ENCODE measurements at regions not wholly inside any gene's neighbourhood (a gene's known extent, or its start where the extent isn't known, plus 50 kb on each side); places are given as distances from the start of the nearest gene placed in this dataset.

DNA sequence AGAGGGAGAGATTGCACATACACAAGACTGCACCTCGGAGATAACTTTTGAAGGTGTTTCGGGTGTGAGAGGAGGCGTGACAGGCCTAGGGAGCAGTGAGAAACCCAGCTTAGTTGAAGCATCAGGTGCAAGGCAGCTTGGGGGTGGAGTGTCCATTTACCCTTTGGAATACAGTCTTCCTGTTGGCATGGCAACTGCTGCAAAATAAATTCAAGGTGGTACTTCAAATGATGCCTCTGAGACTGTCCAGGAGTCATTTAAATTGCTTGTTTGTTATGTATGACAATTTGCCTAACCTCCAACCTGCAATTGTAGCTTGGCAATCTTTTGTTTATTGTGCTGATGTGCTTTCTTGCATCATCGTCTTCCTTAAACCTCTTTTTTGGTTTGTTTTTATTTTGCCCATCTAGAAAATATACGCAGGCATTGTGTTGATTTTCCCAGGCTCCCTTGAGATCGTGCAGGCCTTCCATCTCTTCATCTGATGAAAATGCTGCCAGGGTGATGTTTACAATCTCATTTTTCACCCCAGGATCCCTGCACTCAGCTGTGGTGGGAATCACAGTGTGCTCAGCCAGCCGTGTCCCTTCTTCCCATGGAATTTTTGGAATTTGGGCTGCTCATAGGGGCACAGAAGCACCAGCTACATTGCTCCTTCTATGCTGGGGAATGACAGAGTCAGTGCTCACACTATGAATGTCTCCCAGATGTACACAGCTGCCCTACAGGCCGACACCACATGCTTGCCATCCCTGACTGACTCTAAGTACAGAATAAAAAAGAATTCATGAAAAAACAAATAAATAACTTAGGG, 583.1 kb upstream of the CFAP20DC start:
- H3K36me3 ChIP-seq (ENCODE audit: control insufficient read depth in 2 of 2, insufficient read depth in 2 of 2, low read length in 1 of 2), result no peaks in the 10 kb centered on the region
- no peak overlapping the region for H3K9ac ChIP-seq (ENCODE audit: control insufficient read depth, insufficient read depth, low read length)
- no peak for ATAC-seq

More for the DNA sequence above, 583.1 kb upstream of the CFAP20DC start:
- CTCF ChIA-PET, result no interaction called here
- SMC1A ChIA-PET (ENCODE audit: uncharacterized antibody, unreplicated experiment), result no interaction called here
- H3K27me3 ChIP-seq (replicated peaks in 1 of 2; ENCODE audit: control insufficient read depth in 2 of 2, insufficient read depth in 2 of 2, low read length in 1 of 2), result no peaks in the 10 kb centered on the region
- FAIRE-seq (no peak), DNase-seq (ENCODE audit: low read depth, low spot score) (no peak)
- RAD21 ChIA-PET (ENCODE audit: unreplicated experiment), result no interaction called here
- no peak overlapping the region for H3K27ac ChIP-seq (ENCODE audit: control insufficient read depth, insufficient read depth)
- WGBS (ENCODE audit: insufficient coverage, insufficient replicate concordance, low lambda C conversion rate, missing lambda C conversion rate), result 24% methylated on average over 8 of the region's 8 CpGs
- no peaks in the 10 kb centered on the region for H3K4me1 ChIP-seq (ENCODE audit: control insufficient read depth, insufficient read depth, low read length)
- POLR2A ChIA-PET, result no interaction called here
- in situ Hi-C loops (cut with MboI), result no loop called here
- no peak overlapping the region for H2AFZ ChIP-seq (ENCODE audit: control insufficient read depth, low read depth, low read length)
- no peaks in the 10 kb centered on the region for H3K79me2 ChIP-seq (ENCODE audit: control insufficient read depth, insufficient read depth, low read length)
- BruUV-seq (replicated peaks), result no TSS peak
- intact Hi-C loops (cut with micrococcal nuclease; ENCODE audit: unreplicated experiment), result no loop called here
- no peak overlapping the region for H3K4me2 ChIP-seq (ENCODE audit: control insufficient read depth, insufficient read depth)
- H3K9me3 ChIP-seq (replicated peaks; ENCODE audit: control insufficient read depth, insufficient read depth, low read length), result no peaks in the 10 kb centered on the region
- TF ChIP-seq SMC3 (IDR thresholded peaks at IDR 0.05; ENCODE audit: borderline replicate concordance, low read length), result no peak
- TF ChIP-seq, protein P1, sequence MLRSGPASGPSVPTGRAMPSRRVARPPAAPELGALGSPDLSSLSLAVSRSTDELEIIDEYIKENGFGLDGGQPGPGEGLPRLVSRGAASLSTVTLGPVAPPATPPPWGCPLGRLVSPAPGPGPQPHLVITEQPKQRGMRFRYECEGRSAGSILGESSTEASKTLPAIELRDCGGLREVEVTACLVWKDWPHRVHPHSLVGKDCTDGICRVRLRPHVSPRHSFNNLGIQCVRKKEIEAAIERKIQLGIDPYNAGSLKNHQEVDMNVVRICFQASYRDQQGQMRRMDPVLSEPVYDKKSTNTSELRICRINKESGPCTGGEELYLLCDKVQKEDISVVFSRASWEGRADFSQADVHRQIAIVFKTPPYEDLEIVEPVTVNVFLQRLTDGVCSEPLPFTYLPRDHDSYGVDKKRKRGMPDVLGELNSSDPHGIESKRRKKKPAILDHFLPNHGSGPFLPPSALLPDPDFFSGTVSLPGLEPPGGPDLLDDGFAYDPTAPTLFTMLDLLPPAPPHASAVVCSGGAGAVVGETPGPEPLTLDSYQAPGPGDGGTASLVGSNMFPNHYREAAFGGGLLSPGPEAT (IDR thresholded peaks at IDR 0.05; ENCODE audit: low read depth), result no peak
- TF ChIP-seq MTA3 (IDR thresholded peaks at IDR 0.05; ENCODE audit: borderline replicate concordance, low read length), result no peak
- no peak for TF ChIP-seq NBN (IDR thresholded peaks at IDR 0.05)
- TF ChIP-seq FOXM1 (IDR thresholded peaks at IDR 0.05; ENCODE audit: low read depth, low read length), result no peak
- TF ChIP-seq SIX5 (IDR thresholded peaks at IDR 0.05; ENCODE audit: low read depth, low read length, severe bottlenecking), result no peak
- no peak for TF ChIP-seq SREBF2 (IDR thresholded peaks at IDR 0.05; ENCODE audit: low read length)
- TF ChIP-seq, protein P2, sequence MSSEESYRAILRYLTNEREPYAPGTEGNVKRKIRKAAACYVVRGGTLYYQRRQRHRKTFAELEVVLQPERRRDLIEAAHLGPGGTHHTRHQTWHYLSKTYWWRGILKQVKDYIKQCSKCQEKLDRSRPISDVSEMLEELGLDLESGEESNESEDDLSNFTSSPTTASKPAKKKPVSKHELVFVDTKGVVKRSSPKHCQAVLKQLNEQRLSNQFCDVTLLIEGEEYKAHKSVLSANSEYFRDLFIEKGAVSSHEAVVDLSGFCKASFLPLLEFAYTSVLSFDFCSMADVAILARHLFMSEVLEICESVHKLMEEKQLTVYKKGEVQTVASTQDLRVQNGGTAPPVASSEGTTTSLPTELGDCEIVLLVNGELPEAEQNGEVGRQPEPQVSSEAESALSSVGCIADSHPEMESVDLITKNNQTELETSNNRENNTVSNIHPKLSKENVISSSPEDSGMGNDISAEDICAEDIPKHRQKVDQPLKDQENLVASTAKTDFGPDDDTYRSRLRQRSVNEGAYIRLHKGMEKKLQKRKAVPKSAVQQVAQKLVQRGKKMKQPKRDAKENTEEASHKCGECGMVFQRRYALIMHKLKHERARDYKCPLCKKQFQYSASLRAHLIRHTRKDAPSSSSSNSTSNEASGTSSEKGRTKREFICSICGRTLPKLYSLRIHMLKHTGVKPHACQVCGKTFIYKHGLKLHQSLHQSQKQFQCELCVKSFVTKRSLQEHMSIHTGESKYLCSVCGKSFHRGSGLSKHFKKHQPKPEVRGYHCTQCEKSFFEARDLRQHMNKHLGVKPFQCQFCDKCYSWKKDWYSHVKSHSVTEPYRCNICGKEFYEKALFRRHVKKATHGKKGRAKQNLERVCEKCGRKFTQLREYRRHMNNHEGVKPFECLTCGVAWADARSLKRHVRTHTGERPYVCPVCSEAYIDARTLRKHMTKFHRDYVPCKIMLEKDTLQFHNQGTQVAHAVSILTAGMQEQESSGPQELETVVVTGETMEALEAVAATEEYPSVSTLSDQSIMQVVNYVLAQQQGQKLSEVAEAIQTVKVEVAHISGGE (CRISPR knock-in tag; IDR thresholded peaks at IDR 0.05), result no peak
- TF ChIP-seq TCF7 (IDR thresholded peaks at IDR 0.05; ENCODE audit: borderline replicate concordance), result no peak
- TF ChIP-seq RB1 (IDR thresholded peaks at IDR 0.05; ENCODE audit: borderline replicate concordance), result no peak
- no peak for TF ChIP-seq BRCA1 (IDR thresholded peaks at IDR 0.05; ENCODE audit: low read depth, low read length)
- no peak for TF ChIP-seq IKZF1 (conservative IDR thresholded peaks at IDR 0.05)
- no peak for TF ChIP-seq CBX5 (IDR thresholded peaks at IDR 0.05; ENCODE audit: low read depth)
- TF ChIP-seq, protein P3, sequence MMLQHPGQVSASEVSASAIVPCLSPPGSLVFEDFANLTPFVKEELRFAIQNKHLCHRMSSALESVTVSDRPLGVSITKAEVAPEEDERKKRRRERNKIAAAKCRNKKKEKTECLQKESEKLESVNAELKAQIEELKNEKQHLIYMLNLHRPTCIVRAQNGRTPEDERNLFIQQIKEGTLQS (IDR thresholded peaks at IDR 0.05; ENCODE audit: borderline replicate concordance, extremely low read depth, low read depth, low read length), result no peak
- TF ChIP-seq ZZZ3 (IDR thresholded peaks at IDR 0.05; ENCODE audit: control insufficient read depth, insufficient read length, low read depth), result no peak
- no peak for TF ChIP-seq ZNF207 (IDR thresholded peaks at IDR 0.05; ENCODE audit: borderline replicate concordance)
- TF ChIP-seq, protein P4, sequence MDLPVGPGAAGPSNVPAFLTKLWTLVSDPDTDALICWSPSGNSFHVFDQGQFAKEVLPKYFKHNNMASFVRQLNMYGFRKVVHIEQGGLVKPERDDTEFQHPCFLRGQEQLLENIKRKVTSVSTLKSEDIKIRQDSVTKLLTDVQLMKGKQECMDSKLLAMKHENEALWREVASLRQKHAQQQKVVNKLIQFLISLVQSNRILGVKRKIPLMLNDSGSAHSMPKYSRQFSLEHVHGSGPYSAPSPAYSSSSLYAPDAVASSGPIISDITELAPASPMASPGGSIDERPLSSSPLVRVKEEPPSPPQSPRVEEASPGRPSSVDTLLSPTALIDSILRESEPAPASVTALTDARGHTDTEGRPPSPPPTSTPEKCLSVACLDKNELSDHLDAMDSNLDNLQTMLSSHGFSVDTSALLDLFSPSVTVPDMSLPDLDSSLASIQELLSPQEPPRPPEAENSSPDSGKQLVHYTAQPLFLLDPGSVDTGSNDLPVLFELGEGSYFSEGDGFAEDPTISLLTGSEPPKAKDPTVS (IDR thresholded peaks at IDR 0.05; ENCODE audit: low read depth, low read length), result no peak
- TF ChIP-seq BCL11A (IDR thresholded peaks at IDR 0.05; ENCODE audit: low read depth, low read length), result no peak
- no peak overlapping the region for H3K4me3 ChIP-seq
- H4K20me1 ChIP-seq (ENCODE audit: control insufficient read depth, insufficient read depth), result no peaks in the 10 kb centered on the region
